Mesendoderm (in vitro differentiated cells): ENCODE measurements at regions not wholly inside any gene's neighbourhood (a gene's known extent, or its start where the extent isn't known, plus 50 kb on each side); places are given as distances from the start of the nearest gene placed in this dataset.
A peak's percentile ranks its signal among the peaks of the same experiment; 100 is the strongest.
"Not testable (repeated sequence)": the region's sequence is repeated elsewhere in the genome, so short reads cannot be mapped to it uniquely, and the experiment has no call there.

Experiments
- DNase-seq: peaks from one replicate; pipeline ENCODE4 v3.0.0; 2013
- H2AK5ac ChIP-seq: 2 replicates; pipeline ENCODE4 v1.6.1; 2013; ENCODE audit warnings: low read length, inconsistent platforms
- H2BK120ac ChIP-seq: 2 replicates; pipeline ENCODE4 v1.6.1; 2013; ENCODE audit warnings: low read depth, mild to moderate bottlenecking, low read length, moderate library complexity, mixed read lengths
- H2BK15ac ChIP-seq: replicated peaks from 2 replicates; pipeline ENCODE4 v1.6.1; 2013; ENCODE audit warnings: low read depth, mild to moderate bottlenecking, moderate library complexity
- H2BK5ac ChIP-seq: 2 replicates; pipeline ENCODE4 v1.6.1; 2013; ENCODE audit warnings: low read length, inconsistent platforms
- H3K18ac ChIP-seq: 2 replicates; pipeline ENCODE4 v1.6.1; 2013; ENCODE audit warnings: mild to moderate bottlenecking, low read length, mixed read lengths
- H3K23ac ChIP-seq: one replicate; pipeline ENCODE4 v1.6.1; 2013; ENCODE audit warnings: low read length
- H3K27ac ChIP-seq: 2 replicates; pipeline ENCODE4 v1.5.1; 2013; ENCODE audit warnings: low read depth, mild to moderate bottlenecking, inconsistent platforms, low read length, moderate library complexity
- H3K27me3 ChIP-seq: 2 replicates; pipeline ENCODE4 v1.6.1; 2013; ENCODE audit warnings: low read length, control low read depth, mild to moderate bottlenecking, inconsistent platforms; ENCODE audit not compliant: insufficient read depth, poor library complexity
- H3K36me3 ChIP-seq: 2 replicates; pipeline ENCODE4 v1.6.1; 2013; ENCODE audit warnings: low read length, inconsistent platforms; ENCODE audit not compliant: control insufficient read depth, insufficient read depth
- H3K4ac ChIP-seq: one replicate; pipeline ENCODE4 v1.6.1; 2013; ENCODE audit warnings: low read depth, mild to moderate bottlenecking, low read length, moderate library complexity
- H3K4me1 ChIP-seq: 2 replicates; pipeline ENCODE4 v1.6.1; 2013; ENCODE audit warnings: low read depth, low read length, inconsistent platforms; ENCODE audit not compliant: control insufficient read depth
- H3K4me2 ChIP-seq: 2 replicates; pipeline ENCODE4 v1.6.1; 2013; ENCODE audit warnings: low read length
- H3K4me3 ChIP-seq: 2 replicates; pipeline ENCODE4 v1.5.1; 2013; ENCODE audit warnings: mild to moderate bottlenecking, low read length
- H3K56ac ChIP-seq: one replicate; pipeline ENCODE4 v1.6.1; 2013; ENCODE audit warnings: low read length
- H3K79me1 ChIP-seq: 2 replicates; pipeline ENCODE4 v1.6.1; 2013; ENCODE audit warnings: low read length, inconsistent platforms
- H3K79me2 ChIP-seq: 2 replicates; pipeline ENCODE4 v1.6.1; 2013; ENCODE audit warnings: mild to moderate bottlenecking, low read length; ENCODE audit not compliant: control insufficient read depth, insufficient read depth
- H3K9ac ChIP-seq: 2 replicates; pipeline ENCODE4 v1.6.1; 2013; ENCODE audit warnings: low read length, inconsistent platforms
- H4K5ac ChIP-seq: one replicate; pipeline ENCODE4 v1.6.1; 2013; ENCODE audit warnings: low read length
- H4K8ac ChIP-seq: one replicate; pipeline ENCODE4 v1.6.1; 2013; ENCODE audit warnings: low read depth, mild to moderate bottlenecking, control low read depth, low read length, moderate library complexity
- WGBS: extraction: QIAGEN DNeasy Blood & Tissue Kit; methylation state at CpG from one replicate; pipeline ENCODE4 v1.1.7; 2013; ENCODE audit warnings: low lambda C conversion rate, missing lambda C conversion rate; ENCODE audit not compliant: insufficient coverage; ENCODE audit errors: extremely low coverage; 5-methylcytosine and 5-hydroxymethylcytosine counted together

GRCh38 chr15:62515696-62516395, 350.8 kb upstream of the C2CD4B start:
- Histone ChIP-seq H3K27ac (no peak overlapping the region), H2AK5ac (peak overlapping the region; percentile 4), H3K4ac (no peak overlapping the region), H4K5ac (no peak overlapping the region), H3K79me1 (peaks cover 5% of the 10 kb centered on the region), H3K27me3 (no peaks in the 10 kb centered on the region), H3K79me2 (peaks cover 4% of the 10 kb centered on the region), H3K9ac (no peak overlapping the region), H4K8ac (no peak overlapping the region), H3K4me1 (peaks cover 22% of the 10 kb centered on the region), H3K4me2 (no peak overlapping the region), H3K36me3 (no peaks in the 10 kb centered on the region), H3K18ac (no peak overlapping the region), H3K56ac (no peak overlapping the region), H2BK15ac (no peak overlapping the region), H2BK5ac (peak overlapping the region; percentile 41), H3K23ac (no peak overlapping the region), H2BK120ac (no peak overlapping the region), H3K4me3 (no peak overlapping the region)
- no CpG with 5 or more reads among the region's 7 CpGs for WGBS
- no peak for DNase-seq

GRCh38 chr15:62517541-62517940, 352.5 kb upstream of the C2CD4B start:
- H2AK5ac ChIP-seq, result no peak overlapping the region
- no peaks in the 10 kb centered on the region for H3K27me3 ChIP-seq

GRCh38 chr15:62518666-62519065, 353.6 kb upstream of the C2CD4B start:
- H2AK5ac ChIP-seq, H2BK5ac ChIP-seq, H4K8ac ChIP-seq, H3K23ac ChIP-seq, H3K4ac ChIP-seq, H3K79me1 ChIP-seq, DNase-seq, H3K79me2 ChIP-seq, H3K27me3 ChIP-seq, H3K27ac ChIP-seq, H4K5ac ChIP-seq, H3K4me2 ChIP-seq, H2BK120ac ChIP-seq, H3K36me3 ChIP-seq, H3K4me3 ChIP-seq, H3K56ac ChIP-seq, H2BK15ac ChIP-seq, H3K9ac ChIP-seq: not testable (repeated sequence)
- Histone ChIP-seq H3K4me1 (peaks cover 32% of the 10 kb centered on the region), H3K18ac (peak overlapping the region; percentile 56)
- WGBS, result no CpG with 5 or more reads among the region's 6 CpGs

More at GRCh38 chr15:62517541-62517940, 352.5 kb upstream of the C2CD4B start:
- H2BK5ac ChIP-seq, result no peak overlapping the region
- H3K23ac ChIP-seq, result no peak overlapping the region
- DNase-seq, result no peak
- no peak overlapping the region for H4K5ac ChIP-seq
- H3K36me3 ChIP-seq, result no peaks in the 10 kb centered on the region
- H3K4me3 ChIP-seq, result no peak overlapping the region
- no peak overlapping the region for H3K18ac ChIP-seq
- no peak overlapping the region for H3K56ac ChIP-seq
- no peak overlapping the region for H2BK120ac ChIP-seq
- no peak overlapping the region for H3K9ac ChIP-seq
- H3K27ac ChIP-seq, result no peak overlapping the region
- H4K8ac ChIP-seq, result no peak overlapping the region
- H2BK15ac ChIP-seq, result no peak overlapping the region
- H3K4ac ChIP-seq, result no peak overlapping the region
- no peak overlapping the region for H3K4me2 ChIP-seq
- peaks cover 5% of the 10 kb centered on the region for H3K79me1 ChIP-seq
- peaks cover 30% of the 10 kb centered on the region for H3K4me1 ChIP-seq
- H3K79me2 ChIP-seq, result peaks cover 4% of the 10 kb centered on the region
- no CpG with 5 or more reads among the region's 1 CpG for WGBS

- H2BK5ac ChIP-seq, result peak overlapping the region; percentile 38
- H3K9ac ChIP-seq, result no peak overlapping the region
- no peak overlapping the region for H3K18ac ChIP-seq
- no peak overlapping the region for H2AK5ac ChIP-seq
- H3K27ac ChIP-seq, result peak overlapping the region; percentile 38
- no peak overlapping the region for H3K4me2 ChIP-seq
- H3K4me3 ChIP-seq, result no peak overlapping the region
- no peak overlapping the region for H3K23ac ChIP-seq
- peaks cover 30% of the 10 kb centered on the region for H3K4me1 ChIP-seq
- peaks cover 2% of the 10 kb centered on the region for H3K79me1 ChIP-seq
- H3K56ac ChIP-seq, result peak overlapping the region; percentile 17
- no peak for DNase-seq
- H4K8ac ChIP-seq, result no peak overlapping the region
- H3K79me2 ChIP-seq, result no peaks in the 10 kb centered on the region
- H2BK120ac ChIP-seq, result peak overlapping the region; percentile 85
- no peaks in the 10 kb centered on the region for H3K27me3 ChIP-seq
- no peaks in the 10 kb centered on the region for H3K36me3 ChIP-seq
- no peak overlapping the region for H4K5ac ChIP-seq
- no peak overlapping the region for H3K4ac ChIP-seq
- WGBS, result no CpG with 5 or more reads among the region's 4 CpGs
- H2BK15ac ChIP-seq, result no peak overlapping the region
Measured at GRCh38 chr15:62519900-62520299, 354.8 kb upstream of the C2CD4B start.

- Histone ChIP-seq H2BK120ac (peak overlapping the region; percentile 98), H2BK15ac (peak overlapping the region; percentile 99), H3K56ac (peak overlapping the region; percentile 81), H3K36me3 (no peaks in the 10 kb centered on the region), H4K8ac (peak overlapping the region; percentile 59), H3K4ac (peak overlapping the region; percentile 93), H3K23ac (no peak overlapping the region), H3K4me3 (no peak overlapping the region), H3K18ac (peak overlapping the region; percentile 99), H2AK5ac (peak overlapping the region; percentile 40), H3K4me1 (peaks cover 27% of the 10 kb centered on the region), H3K27me3 (no peaks in the 10 kb centered on the region), H3K79me2 (no peaks in the 10 kb centered on the region), H3K79me1 (no peaks in the 10 kb centered on the region), H3K27ac (peak overlapping the region; percentile 89), H3K9ac (peak overlapping the region; percentile 13), H2BK5ac (peak overlapping the region; percentile 43), H3K4me2 (no peak overlapping the region), H4K5ac (no peak overlapping the region)
- peak; percentile 48 for DNase-seq
- no CpG with 5 or more reads among the region's 2 CpGs for WGBS
Measured at GRCh38 chr15:62520887-62521286, 355.8 kb upstream of the C2CD4B start.

- Histone ChIP-seq H4K8ac (peak overlapping the region; percentile 59), H3K36me3 (no peaks in the 10 kb centered on the region), H3K23ac (no peak overlapping the region), H2BK15ac (peak overlapping the region; percentile 99), H3K9ac (no peak overlapping the region), H3K4me1 (peaks cover 27% of the 10 kb centered on the region), H2BK5ac (peak overlapping the region; percentile 43), H3K79me1 (no peaks in the 10 kb centered on the region), H3K27me3 (no peaks in the 10 kb centered on the region), H3K4me3 (no peak overlapping the region), H3K27ac (peak overlapping the region; percentile 93), H4K5ac (no peak overlapping the region), H2AK5ac (no peak overlapping the region), H3K4me2 (no peak overlapping the region), H3K79me2 (no peaks in the 10 kb centered on the region), H3K18ac (peak overlapping the region; percentile 99), H3K56ac (peak overlapping the region; percentile 81), H3K4ac (peak overlapping the region; percentile 93), H2BK120ac (peak overlapping the region; percentile 98)
- DNase-seq, result peak; percentile 92
- no CpG with 5 or more reads among the region's 2 CpGs for WGBS
Measured at GRCh38 chr15:62521396-62521795, 356.3 kb upstream of the C2CD4B start.
